Sigmoid colon (tissue), 6 donors: ENCODE measurements at regions not wholly inside any gene's neighbourhood (a gene's known extent, or its start where the extent isn't known, plus 50 kb on each side); places are given as distances from the start of the nearest gene placed in this dataset.

Experiments used
- DNase-seq: peaks from one replicate; pipeline ENCODE4 v3.0.0-alpha.2; 2019
- H3K27ac ChIP-seq, 4 donors: fragments of 200-600 bp; sonication (generic); one replicate each; pipeline ENCODE4 v1.5.1; 2016 to 2019; ENCODE audit warnings: mild to moderate bottlenecking in 1 of 4
- H3K27me3 ChIP-seq, 3 donors: fragments of 200-600 bp; sonication (generic); one replicate each; pipeline ENCODE4 v1.5.1; 2019; ENCODE audit warnings: mild to moderate bottlenecking in 1 of 3
- H3K36me3 ChIP-seq, 4 donors: fragments of 200-600 bp; sonication (generic); one replicate each; pipeline ENCODE4 v1.5.1; 2016 to 2019
- H3K4me1 ChIP-seq, 4 donors: fragments of 200-600 bp; sonication (generic); one replicate each; pipeline ENCODE4 v1.5.1; 2017 to 2019
- H3K4me3 ChIP-seq, 4 donors: fragments of 200-600 bp; sonication (generic); one replicate each; pipeline ENCODE4 v1.5.1; 2017 to 2019; ENCODE audit warnings: mild to moderate bottlenecking in 2 of 4, moderate library complexity in 1 of 4
- H3K9me3 ChIP-seq, 4 donors: fragments of 200-600 bp in 3 of 4; sonication (generic) in 3 of 4; one replicate each; pipeline versions ENCODE4 v1.5.1 to v1.6.1; 2013 to 2019
- CTCF ChIP-seq, 4 experiments: fragments of 450-650 bp in 3 of 4; fragments of 200-600 bp in 1 of 4; IDR thresholded peaks; one replicate each; pipeline ENCODE4 v1.5.1; 2016 to 2019; ENCODE audit warnings: antibody characterized with exemption in 4 of 4, mild to moderate bottlenecking in 3 of 4, moderate library complexity in 2 of 4
- EP300 ChIP-seq, 4 donors: sonication (generic); formaldehyde crosslinking; IDR thresholded peaks; one replicate each; pipeline ENCODE4 v1.6.1; 2017; ENCODE audit warnings: antibody characterized with exemption in 4 of 4
- POLR2A ChIP-seq, 2 donors: fragments of 450-650 bp; IDR thresholded peaks; one replicate each; pipeline ENCODE4 v1.6.1; 2016; ENCODE audit warnings: antibody characterized with exemption in 2 of 2, mild to moderate bottlenecking in 2 of 2, moderate library complexity in 2 of 2
- POLR2AphosphoS5 ChIP-seq, 4 donors: sonication (generic); formaldehyde crosslinking; IDR thresholded peaks; one replicate each; pipeline ENCODE4 v1.6.1; 2017; ENCODE audit warnings: antibody characterized with exemption in 4 of 4
- WGBS, 2 donors: extraction: QIAGEN DNeasy Blood & Tissue Kit; methylation state at CpG; one replicate each; pipeline ENCODE4 v1.1.7; 2013; 5-methylcytosine and 5-hydroxymethylcytosine counted together
- intact Hi-C: fragments of 100-400 bp; cut with DNase I; formaldehyde crosslinking; loops from one replicate; pipeline ENCODE4 v1.15.1; 2023
- donor health status: healthy with polysubstance abuse.
- donor health status: healthy.

- intact Hi-C loops = no loop called here
Observed at GRCh38 chr2:117674172-117674571, 140.3 kb upstream of the DDX18 start.

GRCh38 chr2:117679952-117680351 is 134.5 kb upstream of the DDX18 start:
- WGBS, 2 donors = 84 to 89% methylated on average over 1 of the region's 1 CpG
- Histone ChIP-seq H3K27ac (no peak overlapping the region), H3K36me3 (no peaks in the 10 kb centered on the region), H3K4me1 (no peaks in the 10 kb centered on the region), H3K9me3 (no peaks in the 10 kb centered on the region), H3K4me3 (no peak overlapping the region), H3K27me3 (no peaks in the 10 kb centered on the region)
- TF ChIP-seq CTCF (IDR thresholded peaks at IDR 0.05) = no peak
- intact Hi-C loops = no loop called here
- no peak for DNase-seq

More at GRCh38 chr2:117674172-117674571, 140.3 kb upstream of the DDX18 start:
- TF ChIP-seq EP300 (IDR thresholded peaks at IDR 0.05) (no peak), POLR2A (IDR thresholded peaks at IDR 0.05) (no peak), CTCF (IDR thresholded peaks at IDR 0.05) (no peak), POLR2AphosphoS5 (IDR thresholded peaks at IDR 0.05) (no peak)
- Histone ChIP-seq H3K4me1 (no peaks in the 10 kb centered on the region), H3K9me3 (no peaks in the 10 kb centered on the region), H3K4me3 (no peak overlapping the region), H3K27me3 (no peaks in the 10 kb centered on the region), H3K27ac (no peak overlapping the region), H3K36me3 (no peaks in the 10 kb centered on the region)
- 82 to 90% methylated on average over 4 of the region's 4 CpGs for WGBS, 2 donors
- no peak for DNase-seq

GRCh38 chr2:117684919-117685318 is 129.6 kb upstream of the DDX18 start:
- 91 to 92% methylated on average over 2 of the region's 2 CpGs for WGBS, 2 donors
- Histone ChIP-seq H3K27me3 (no peaks in the 10 kb centered on the region), H3K27ac (no peak overlapping the region), H3K9me3 (no peaks in the 10 kb centered on the region), H3K36me3 (no peaks in the 10 kb centered on the region), H3K4me3 (no peak overlapping the region), H3K4me1 (no peaks in the 10 kb centered on the region)
- intact Hi-C loops = no loop called here
- DNase-seq = no peak
- no peak for TF ChIP-seq POLR2A (IDR thresholded peaks at IDR 0.05)
- TF ChIP-seq EP300 (IDR thresholded peaks at IDR 0.05) = no peak
- no peak for TF ChIP-seq POLR2AphosphoS5 (IDR thresholded peaks at IDR 0.05)
- no peak for TF ChIP-seq CTCF (IDR thresholded peaks at IDR 0.05)

GRCh38 chr2:117686699-117687098 is 127.8 kb upstream of the DDX18 start:
- Histone ChIP-seq H3K27ac (no peak overlapping the region), H3K9me3 (no peaks in the 10 kb centered on the region), H3K4me3 (no peak overlapping the region), H3K4me1 (no peaks in the 10 kb centered on the region), H3K27me3 (no peaks in the 10 kb centered on the region), H3K36me3 (no peaks in the 10 kb centered on the region)
- TF ChIP-seq CTCF (IDR thresholded peaks at IDR 0.05) = no peak
- TF ChIP-seq EP300 (IDR thresholded peaks at IDR 0.05) = no peak
- no peak for TF ChIP-seq POLR2A (IDR thresholded peaks at IDR 0.05)
- intact Hi-C loops = no loop called here
- 70 to 87% methylated on average over 1 of the region's 1 CpG for WGBS, 2 donors
- DNase-seq = no peak

- Histone ChIP-seq H3K27ac (no peak overlapping the region), H3K4me1 (no peaks in the 10 kb centered on the region), H3K36me3 (no peaks in the 10 kb centered on the region), H3K4me3 (no peak overlapping the region), H3K27me3 (no peaks in the 10 kb centered on the region), H3K9me3 (no peaks in the 10 kb centered on the region)
- WGBS, 2 donors = 49 to 62% methylated on average over 2 of the region's 2 CpGs
- no peak for DNase-seq
- intact Hi-C loops = no loop called here
- TF ChIP-seq CTCF (IDR thresholded peaks at IDR 0.05) (no peak), POLR2AphosphoS5 (IDR thresholded peaks at IDR 0.05) (no peak), EP300 (IDR thresholded peaks at IDR 0.05) (no peak), POLR2A (IDR thresholded peaks at IDR 0.05) (no peak)
Observed at GRCh38 chr2:117691595-117691994, 122.9 kb upstream of the DDX18 start.
